Liver (tissue), 8 donors: ENCODE measurements at regions not wholly inside any gene's neighbourhood (a gene's known extent, or its start where the extent isn't known, plus 50 kb on each side); places are given as distances from the start of the nearest gene placed in this dataset.

Source experiments
- DNase-seq: peaks from one replicate; pipeline ENCODE4 v3.0.0-alpha.2; 2017; ENCODE audit warnings: low spot score
- H3K27ac ChIP-seq, 2 donors: one replicate each; pipeline ENCODE4 v1.7.0; 2013; ENCODE audit warnings: inconsistent platforms in 2 of 2, low read length in 2 of 2, control low read depth in 1 of 2, low read depth in 1 of 2, mild to moderate bottlenecking in 1 of 2
- H3K27me3 ChIP-seq, 4 donors: one replicate each; pipeline versions ENCODE4 v1.6.1 to v1.7.0; 2013; ENCODE audit warnings: low read length in 3 of 4, inconsistent platforms in 1 of 4, mild to moderate bottlenecking in 1 of 4, moderate library complexity in 1 of 4; ENCODE audit not compliant: control insufficient read depth in 4 of 4, insufficient read depth in 4 of 4
- H3K36me3 ChIP-seq, 4 donors: one replicate each; pipeline versions ENCODE4 v1.6.1 to v1.7.0; 2013; ENCODE audit warnings: low read length in 3 of 4, mild to moderate bottlenecking in 3 of 4, low read depth in 1 of 4, moderate library complexity in 1 of 4; ENCODE audit not compliant: control insufficient read depth in 4 of 4, insufficient read depth in 3 of 4
- H3K4me1 ChIP-seq, 4 donors: one replicate each; pipeline versions ENCODE4 v1.6.1 to v1.7.0; 2013; ENCODE audit warnings: low read length in 3 of 4, mild to moderate bottlenecking in 3 of 4, moderate library complexity in 1 of 4; ENCODE audit not compliant: control insufficient read depth in 4 of 4, insufficient read depth in 4 of 4
- H3K4me3 ChIP-seq, 3 donors: one replicate each; pipeline versions ENCODE4 v1.6.1 to v1.7.0; 2013; ENCODE audit warnings: low read length in 3 of 3, control low read depth in 1 of 3, low read depth in 1 of 3, mild to moderate bottlenecking in 1 of 3
- H3K9ac ChIP-seq, 2 donors: one replicate each; pipeline ENCODE4 v1.7.0; 2013; ENCODE audit warnings: low read length in 2 of 2, mild to moderate bottlenecking in 2 of 2, moderate library complexity in 2 of 2, control low read depth in 1 of 2, low read depth in 1 of 2
- H3K9me3 ChIP-seq, 4 donors: one replicate each; pipeline versions ENCODE4 v1.6.1 to v1.7.0; 2013; ENCODE audit warnings: low read length in 3 of 4; ENCODE audit not compliant: control insufficient read depth in 4 of 4
- EGR1 ChIP-seq, 2 donors: IDR thresholded peaks; 2 replicates each; pipeline ENCODE4 v1.6.1; 2016 to 2018; ENCODE audit warnings: antibody characterized with exemption in 2 of 2, low read depth in 2 of 2
- FOXA1 ChIP-seq: IDR thresholded peaks from 2 replicates; pipeline ENCODE4 v1.6.1; 2016; ENCODE audit warnings: antibody characterized with exemption
- FOXA2 ChIP-seq: IDR thresholded peaks from 2 replicates; pipeline ENCODE4 v1.6.1; 2016; ENCODE audit warnings: antibody characterized with exemption
- GABPA ChIP-seq, 2 donors: IDR thresholded peaks in 1 of 2; conservative IDR thresholded peaks in 1 of 2; 2 replicates each; pipeline ENCODE4 v1.6.1; 2016; ENCODE audit warnings: antibody characterized with exemption in 2 of 2, mild to moderate bottlenecking in 1 of 2, moderate library complexity in 1 of 2
- HNF4A ChIP-seq, 2 donors: conservative IDR thresholded peaks; 2 replicates each; pipeline ENCODE4 v1.6.1; 2016; ENCODE audit warnings: antibody characterized with exemption in 2 of 2, mild to moderate bottlenecking in 2 of 2
- HNF4G ChIP-seq: IDR thresholded peaks from 2 replicates; pipeline ENCODE4 v1.6.1; 2016; ENCODE audit warnings: antibody characterized with exemption
- NR2F2 ChIP-seq: IDR thresholded peaks from 2 replicates; pipeline ENCODE4 v1.6.1; 2016; ENCODE audit warnings: antibody characterized with exemption
- RAD21 ChIP-seq, 2 donors: IDR thresholded peaks; 2 replicates each; pipeline ENCODE4 v1.6.1; 2016; ENCODE audit warnings: antibody characterized with exemption in 2 of 2, mild to moderate bottlenecking in 2 of 2
- RXRA ChIP-seq, 2 donors: IDR thresholded peaks; 2 replicates each; pipeline ENCODE4 v1.6.1; 2017 to 2018; ENCODE audit warnings: antibody characterized with exemption in 2 of 2, mild to moderate bottlenecking in 1 of 2
- SP1 ChIP-seq: IDR thresholded peaks from 2 replicates; pipeline ENCODE4 v1.6.1; 2018; ENCODE audit warnings: antibody characterized with exemption, mild to moderate bottlenecking
- TAF1 ChIP-seq: conservative IDR thresholded peaks from 2 replicates; pipeline ENCODE4 v1.6.1; 2016; ENCODE audit warnings: antibody characterized with exemption, mild to moderate bottlenecking
- YY1 ChIP-seq: IDR thresholded peaks from 2 replicates; pipeline ENCODE4 v1.6.1; 2016; ENCODE audit warnings: antibody characterized with exemption, mild to moderate bottlenecking
- WGBS: extraction: QIAGEN DNeasy Blood & Tissue Kit; methylation state at CpG from one replicate; pipeline ENCODE4 v1.1.7; 2013; 5-methylcytosine and 5-hydroxymethylcytosine counted together
- TF ChIP-seq, protein P1 (sequence below): IDR thresholded peaks from 2 replicates; pipeline ENCODE4 v1.6.1; 2016; ENCODE audit warnings: antibody characterized with exemption
- TF ChIP-seq, protein P2 (sequence below): IDR thresholded peaks from 2 replicates; pipeline ENCODE4 v1.6.1; 2016; ENCODE audit warnings: antibody characterized with exemption
- TF ChIP-seq, protein P3 (sequence below): fragments of 150-350 bp; IDR thresholded peaks from 2 replicates; pipeline ENCODE4 v1.5.1; 2017; ENCODE audit warnings: improper control_type of control experiment, low read depth, low read length; ENCODE audit not compliant: missing input control
- TF ChIP-seq, protein P4 (sequence below): IDR thresholded peaks from 2 replicates; pipeline ENCODE4 v1.6.1; 2016; ENCODE audit warnings: antibody characterized with exemption
- donor health status: healthy.
- donor health status: healthy.
- donor health status: healthy.
- donor health status: healthy.
- donor health status: healthy.

DNA sequence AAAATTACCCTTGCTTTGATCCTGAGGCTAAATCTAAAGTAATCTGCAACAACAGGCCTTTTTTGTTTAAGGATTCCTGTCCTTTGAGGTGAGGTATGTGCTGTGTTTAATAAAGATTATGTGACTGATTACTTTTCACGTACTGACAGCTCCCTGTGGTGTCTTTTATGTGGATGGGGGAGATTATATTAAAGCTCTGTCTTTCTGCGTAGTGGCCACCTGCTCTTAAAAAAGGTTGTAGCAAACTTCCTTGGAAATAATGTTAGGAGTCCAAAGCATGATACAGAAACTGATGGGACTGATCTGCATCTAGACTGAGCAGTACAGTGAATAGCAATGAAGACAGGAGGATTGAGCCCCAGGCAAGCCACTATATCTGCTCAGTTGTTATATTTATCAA is 453.0 kb upstream of the GOLIM4 start:
- H3K36me3 ChIP-seq, result no peaks in the 10 kb centered on the region
- H3K4me1 ChIP-seq, result peaks cover 0 to 3% (median 0%) of the 10 kb centered on the region in 4 donors
- H3K4me3 ChIP-seq, result no peak overlapping the region
- 74% methylated on average over 2 of the region's 2 CpGs for WGBS
- H3K27ac ChIP-seq, result no peak overlapping the region
- TF ChIP-seq SP1 (no peak), HNF4A (conservative IDR thresholded peaks at IDR 0.05) (no peak), FOXA1 (no peak), NR2F2 (no peak), YY1 (no peak), TAF1 (no peak), EGR1 (IDR thresholded peaks at IDR 0.05; ENCODE audit: low read depth in 2 of 2) (no peak), FOXA2 (no peak), GABPA (IDR thresholded peaks at IDR 0.05 in 1 of 2, conservative IDR thresholded peaks at IDR 0.05 in 1 of 2) (no peak), RAD21 (IDR thresholded peaks at IDR 0.05) (no peak), RXRA (IDR thresholded peaks at IDR 0.05) (no peak), HNF4G (no peak)
- TF ChIP-seq, protein P1, sequence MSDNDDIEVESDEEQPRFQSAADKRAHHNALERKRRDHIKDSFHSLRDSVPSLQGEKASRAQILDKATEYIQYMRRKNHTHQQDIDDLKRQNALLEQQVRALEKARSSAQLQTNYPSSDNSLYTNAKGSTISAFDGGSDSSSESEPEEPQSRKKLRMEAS, result no peak
- TF ChIP-seq, protein P2, sequence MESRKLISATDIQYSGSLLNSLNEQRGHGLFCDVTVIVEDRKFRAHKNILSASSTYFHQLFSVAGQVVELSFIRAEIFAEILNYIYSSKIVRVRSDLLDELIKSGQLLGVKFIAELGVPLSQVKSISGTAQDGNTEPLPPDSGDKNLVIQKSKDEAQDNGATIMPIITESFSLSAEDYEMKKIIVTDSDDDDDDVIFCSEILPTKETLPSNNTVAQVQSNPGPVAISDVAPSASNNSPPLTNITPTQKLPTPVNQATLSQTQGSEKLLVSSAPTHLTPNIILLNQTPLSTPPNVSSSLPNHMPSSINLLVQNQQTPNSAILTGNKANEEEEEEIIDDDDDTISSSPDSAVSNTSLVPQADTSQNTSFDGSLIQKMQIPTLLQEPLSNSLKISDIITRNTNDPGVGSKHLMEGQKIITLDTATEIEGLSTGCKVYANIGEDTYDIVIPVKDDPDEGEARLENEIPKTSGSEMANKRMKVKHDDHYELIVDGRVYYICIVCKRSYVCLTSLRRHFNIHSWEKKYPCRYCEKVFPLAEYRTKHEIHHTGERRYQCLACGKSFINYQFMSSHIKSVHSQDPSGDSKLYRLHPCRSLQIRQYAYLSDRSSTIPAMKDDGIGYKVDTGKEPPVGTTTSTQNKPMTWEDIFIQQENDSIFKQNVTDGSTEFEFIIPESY, result no peak
- TF ChIP-seq, protein P3, sequence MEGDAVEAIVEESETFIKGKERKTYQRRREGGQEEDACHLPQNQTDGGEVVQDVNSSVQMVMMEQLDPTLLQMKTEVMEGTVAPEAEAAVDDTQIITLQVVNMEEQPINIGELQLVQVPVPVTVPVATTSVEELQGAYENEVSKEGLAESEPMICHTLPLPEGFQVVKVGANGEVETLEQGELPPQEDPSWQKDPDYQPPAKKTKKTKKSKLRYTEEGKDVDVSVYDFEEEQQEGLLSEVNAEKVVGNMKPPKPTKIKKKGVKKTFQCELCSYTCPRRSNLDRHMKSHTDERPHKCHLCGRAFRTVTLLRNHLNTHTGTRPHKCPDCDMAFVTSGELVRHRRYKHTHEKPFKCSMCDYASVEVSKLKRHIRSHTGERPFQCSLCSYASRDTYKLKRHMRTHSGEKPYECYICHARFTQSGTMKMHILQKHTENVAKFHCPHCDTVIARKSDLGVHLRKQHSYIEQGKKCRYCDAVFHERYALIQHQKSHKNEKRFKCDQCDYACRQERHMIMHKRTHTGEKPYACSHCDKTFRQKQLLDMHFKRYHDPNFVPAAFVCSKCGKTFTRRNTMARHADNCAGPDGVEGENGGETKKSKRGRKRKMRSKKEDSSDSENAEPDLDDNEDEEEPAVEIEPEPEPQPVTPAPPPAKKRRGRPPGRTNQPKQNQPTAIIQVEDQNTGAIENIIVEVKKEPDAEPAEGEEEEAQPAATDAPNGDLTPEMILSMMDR, result no peak
- TF ChIP-seq, protein P4, sequence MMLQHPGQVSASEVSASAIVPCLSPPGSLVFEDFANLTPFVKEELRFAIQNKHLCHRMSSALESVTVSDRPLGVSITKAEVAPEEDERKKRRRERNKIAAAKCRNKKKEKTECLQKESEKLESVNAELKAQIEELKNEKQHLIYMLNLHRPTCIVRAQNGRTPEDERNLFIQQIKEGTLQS, result no peak
- no peak for DNase-seq
- H3K9ac ChIP-seq, result no peak overlapping the region
- H3K27me3 ChIP-seq, result no peaks in the 10 kb centered on the region
- H3K9me3 ChIP-seq, result no peaks in the 10 kb centered on the region

DNA sequence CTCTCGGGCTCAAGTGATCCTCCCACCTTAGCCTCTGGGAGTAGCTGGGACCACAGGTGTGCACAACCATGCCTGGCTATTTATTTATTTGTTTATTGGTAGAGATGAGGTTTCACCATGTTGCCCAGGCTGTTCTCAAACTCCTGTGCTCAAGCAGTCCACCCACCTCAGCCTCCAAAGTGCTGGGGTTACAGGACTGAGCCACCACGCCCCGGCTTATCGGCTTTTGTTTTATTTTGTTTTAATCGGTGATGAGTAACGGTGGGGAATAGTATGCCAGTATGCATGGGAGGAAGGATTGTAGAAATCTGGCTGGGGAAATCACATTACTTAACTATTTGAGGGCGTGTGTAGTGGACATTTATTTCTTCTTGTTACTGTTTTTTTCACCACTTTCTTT is 451.0 kb upstream of the GOLIM4 start:
- Histone ChIP-seq H3K4me1 (peaks cover 0 to 3% (median 0%) of the 10 kb centered on the region in 4 donors), H3K27ac (no peak overlapping the region), H3K9me3 (no peaks in the 10 kb centered on the region), H3K4me3 (no peak overlapping the region), H3K36me3 (no peaks in the 10 kb centered on the region), H3K27me3 (no peaks in the 10 kb centered on the region), H3K9ac (no peak overlapping the region)
- TF ChIP-seq, protein P3, result no peak
- TF ChIP-seq YY1 (no peak), NR2F2 (no peak), HNF4G (no peak), FOXA1 (no peak), FOXA2 (no peak), RXRA (IDR thresholded peaks at IDR 0.05) (no peak), RAD21 (IDR thresholded peaks at IDR 0.05) (no peak), GABPA (IDR thresholded peaks at IDR 0.05 in 1 of 2, conservative IDR thresholded peaks at IDR 0.05 in 1 of 2) (no peak), SP1 (no peak)
- TF ChIP-seq, protein P2, result no peak
- TF ChIP-seq, protein P1, result no peak
- DNase-seq, result no peak
- WGBS, result 91% methylated on average over 7 of the region's 7 CpGs
